ENCODE measurements at regions not wholly inside any gene's neighbourhood (a gene's known extent, or its start where the extent isn't known, plus 50 kb on each side); places are given as distances from the start of the nearest gene placed in this dataset.

- no peak for DNase-seq (ENCODE audit: extremely low spot score)
- Histone ChIP-seq H3K36me3 (no peaks in the 10 kb centered on the region), H3K27ac (replicated peaks in 1 of 4) (no peak overlapping the region), H3K4me1 (no peaks in the 10 kb centered on the region), H3K4me3 (no peak overlapping the region), H3K27me3 (peaks cover 0 to 26% (median 0%) of the 10 kb centered on the region in 4 donors), H3K9me3 (no peaks in the 10 kb centered on the region)
- intact Hi-C loops (cut with DNase I): no loop called here
- TF ChIP-seq EP300 (IDR thresholded peaks at IDR 0.05): no peak
- TF ChIP-seq POLR2A (IDR thresholded peaks at IDR 0.05; ENCODE audit: low read depth): no peak
- TF ChIP-seq, protein P1, sequence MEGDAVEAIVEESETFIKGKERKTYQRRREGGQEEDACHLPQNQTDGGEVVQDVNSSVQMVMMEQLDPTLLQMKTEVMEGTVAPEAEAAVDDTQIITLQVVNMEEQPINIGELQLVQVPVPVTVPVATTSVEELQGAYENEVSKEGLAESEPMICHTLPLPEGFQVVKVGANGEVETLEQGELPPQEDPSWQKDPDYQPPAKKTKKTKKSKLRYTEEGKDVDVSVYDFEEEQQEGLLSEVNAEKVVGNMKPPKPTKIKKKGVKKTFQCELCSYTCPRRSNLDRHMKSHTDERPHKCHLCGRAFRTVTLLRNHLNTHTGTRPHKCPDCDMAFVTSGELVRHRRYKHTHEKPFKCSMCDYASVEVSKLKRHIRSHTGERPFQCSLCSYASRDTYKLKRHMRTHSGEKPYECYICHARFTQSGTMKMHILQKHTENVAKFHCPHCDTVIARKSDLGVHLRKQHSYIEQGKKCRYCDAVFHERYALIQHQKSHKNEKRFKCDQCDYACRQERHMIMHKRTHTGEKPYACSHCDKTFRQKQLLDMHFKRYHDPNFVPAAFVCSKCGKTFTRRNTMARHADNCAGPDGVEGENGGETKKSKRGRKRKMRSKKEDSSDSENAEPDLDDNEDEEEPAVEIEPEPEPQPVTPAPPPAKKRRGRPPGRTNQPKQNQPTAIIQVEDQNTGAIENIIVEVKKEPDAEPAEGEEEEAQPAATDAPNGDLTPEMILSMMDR (IDR thresholded peaks at IDR 0.05): no peak
- no peak for TF ChIP-seq POLR2AphosphoS5 (IDR thresholded peaks at IDR 0.05)
- 91% methylated on average over 1 of the region's 1 CpG for WGBS
Measured at GRCh38 chr2:118459426-118459825, 371.2 kb downstream of the INSIG2 start.

GRCh38 chr2:118457951-118458350, 369.7 kb downstream of the INSIG2 start:
- TF ChIP-seq POLR2AphosphoS5 (IDR thresholded peaks at IDR 0.05) (no peak), POLR2A (IDR thresholded peaks at IDR 0.05; ENCODE audit: low read depth) (no peak), EP300 (IDR thresholded peaks at IDR 0.05) (no peak)
- TF ChIP-seq, protein P1 (IDR thresholded peaks at IDR 0.05): no peak
- Histone ChIP-seq H3K4me3 (no peak overlapping the region), H3K27me3 (peaks cover 0 to 26% (median 0%) of the 10 kb centered on the region in 4 donors), H3K9me3 (no peaks in the 10 kb centered on the region), H3K36me3 (no peaks in the 10 kb centered on the region), H3K4me1 (no peaks in the 10 kb centered on the region), H3K27ac (replicated peaks in 1 of 4) (no peak overlapping the region)
- WGBS: 78% methylated on average over 3 of the region's 3 CpGs
- DNase-seq (ENCODE audit: extremely low spot score): peak; percentile 39
- intact Hi-C loops (cut with DNase I): no loop called here

GRCh38 chr2:118449401-118449800, 361.1 kb downstream of the INSIG2 start:
- no peak overlapping the region for H3K4me3 ChIP-seq
- TF ChIP-seq POLR2A (IDR thresholded peaks at IDR 0.05; ENCODE audit: low read depth) (no peak), EP300 (IDR thresholded peaks at IDR 0.05) (no peak), POLR2AphosphoS5 (IDR thresholded peaks at IDR 0.05) (no peak)
- TF ChIP-seq, protein P1 (IDR thresholded peaks at IDR 0.05): no peak
- H3K27me3 ChIP-seq: no peaks in the 10 kb centered on the region
- WGBS: 59% methylated on average over 2 of the region's 2 CpGs
- no peaks in the 10 kb centered on the region for H3K36me3 ChIP-seq
- H3K4me1 ChIP-seq: no peaks in the 10 kb centered on the region
- peak; percentile 24 for DNase-seq (ENCODE audit: extremely low spot score)
- no peaks in the 10 kb centered on the region for H3K9me3 ChIP-seq
- H3K27ac ChIP-seq (replicated peaks in 1 of 4): no peak overlapping the region
- intact Hi-C loops (cut with DNase I): no loop called here

DNA sequence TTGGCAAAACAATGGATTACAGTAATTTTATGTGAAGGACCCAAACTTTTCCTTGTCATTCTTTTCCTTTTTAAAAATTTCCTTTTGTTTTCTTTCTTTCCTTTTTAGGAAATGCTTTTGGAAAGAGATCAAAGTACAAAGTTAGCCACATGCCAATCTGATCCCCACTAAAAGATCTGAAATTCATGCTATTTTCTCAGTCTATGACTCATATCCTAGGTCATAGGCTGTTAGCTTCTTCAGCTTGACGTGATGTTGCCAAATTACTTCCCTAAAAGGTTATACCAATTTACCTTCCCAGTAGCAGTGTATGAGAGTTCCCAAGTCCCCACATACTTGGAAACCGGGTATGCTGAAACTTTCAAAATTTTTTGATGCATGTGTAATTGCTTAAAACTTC, 355.3 kb downstream of the INSIG2 start:
- DNase-seq (ENCODE audit: extremely low spot score): no peak
- Histone ChIP-seq H3K27ac (replicated peaks in 1 of 4) (no peak overlapping the region), H3K4me3 (no peak overlapping the region), H3K9me3 (no peaks in the 10 kb centered on the region), H3K4me1 (no peaks in the 10 kb centered on the region), H3K36me3 (no peaks in the 10 kb centered on the region), H3K27me3 (no peaks in the 10 kb centered on the region)
- intact Hi-C loops (cut with DNase I): no loop called here
- TF ChIP-seq POLR2AphosphoS5 (IDR thresholded peaks at IDR 0.05): no peak
- 58% methylated on average over 2 of the region's 2 CpGs for WGBS

- no peaks in the 10 kb centered on the region for H3K36me3 ChIP-seq
- no peaks in the 10 kb centered on the region for H3K9me3 ChIP-seq
- intact Hi-C loops (cut with DNase I): no loop called here
- no peaks in the 10 kb centered on the region for H3K4me1 ChIP-seq
- TF ChIP-seq, protein P1 (IDR thresholded peaks at IDR 0.05): no peak
- TF ChIP-seq POLR2A (IDR thresholded peaks at IDR 0.05; ENCODE audit: low read depth) (no peak), EP300 (IDR thresholded peaks at IDR 0.05) (no peak), POLR2AphosphoS5 (IDR thresholded peaks at IDR 0.05) (no peak)
- H3K27ac ChIP-seq (replicated peaks in 1 of 4): no peak overlapping the region
- no peak overlapping the region for H3K4me3 ChIP-seq
- 80% methylated on average over 3 of the region's 3 CpGs for WGBS
- DNase-seq (ENCODE audit: extremely low spot score): no peak
- H3K27me3 ChIP-seq: no peaks in the 10 kb centered on the region
Measured at GRCh38 chr2:118442996-118443553, 354.8 kb downstream of the INSIG2 start.

Data from esophagus muscularis mucosa (tissue), 4 donors.